Activated naive CD8-positive, alpha-beta T cell treated with anti-CD3 and anti-CD28 coated beads, Interleukin-2, amount 50 U/mL, for 24 hours (primary cell): ENCODE measurements at regions not wholly inside any gene's neighbourhood (a gene's known extent, or its start where the extent isn't known, plus 50 kb on each side); places are given as distances from the start of the nearest gene placed in this dataset.

ENCODE experiments used
- ATAC-seq: fragments of 150-1000 bp; cut with Tn5 transposase; one replicate; pipeline ENCODE4 v1.10.0; 2021
- DNase-seq: peaks from one replicate; pipeline ENCODE4 v3.0.0; 2021
- H3K27ac Mint-ChIP-seq: one replicate; pipeline ENCODE4 v1.8.0; 2021; ENCODE audit warnings: mild to moderate bottlenecking, mixed read lengths
- H3K27me3 Mint-ChIP-seq: one replicate; pipeline ENCODE4 v1.8.0; 2021; ENCODE audit warnings: mixed read lengths
- H3K36me3 Mint-ChIP-seq: one replicate; pipeline ENCODE4 v1.8.0; 2021; ENCODE audit warnings: low read depth, mixed read lengths
- H3K4me1 Mint-ChIP-seq: one replicate; pipeline ENCODE4 v1.8.0; 2021; ENCODE audit warnings: mixed read lengths
- H3K4me3 Mint-ChIP-seq: one replicate; pipeline ENCODE4 v1.8.0; 2021; ENCODE audit warnings: mild to moderate bottlenecking, moderate library complexity, mixed read lengths
- H3K9me3 Mint-ChIP-seq: one replicate; pipeline ENCODE4 v1.8.0; 2021; ENCODE audit warnings: mixed read lengths

- DNase-seq (no peak), ATAC-seq (no peak)
- Mint-ChIP-seq H3K4me1 (no peaks in the 10 kb centered on the region), H3K27ac (no peak overlapping the region), H3K27me3 (no peaks in the 10 kb centered on the region), H3K4me3 (no peak overlapping the region), H3K36me3 (no peaks in the 10 kb centered on the region), H3K9me3 (no peaks in the 10 kb centered on the region)
Observed at GRCh38 chr6:12426121-12426520, 136.0 kb downstream of the EDN1 start.

- H3K4me3 Mint-ChIP-seq = no peak overlapping the region
Observed at GRCh38 chr6:12431023-12431422, 140.9 kb downstream of the EDN1 start.

GRCh38 chr6:12436224-12436623 is 146.1 kb downstream of the EDN1 start:
- Mint-ChIP-seq H3K27ac (no peak overlapping the region), H3K4me1 (no peaks in the 10 kb centered on the region), H3K4me3 (no peak overlapping the region), H3K36me3 (peaks cover 2% of the 10 kb centered on the region), H3K9me3 (no peaks in the 10 kb centered on the region), H3K27me3 (peaks cover 4% of the 10 kb centered on the region)
- DNase-seq (no peak), ATAC-seq (no peak)

More at GRCh38 chr6:12431023-12431422, 140.9 kb downstream of the EDN1 start:
- DNase-seq (no peak), ATAC-seq (no peak)
- Mint-ChIP-seq H3K9me3 (no peaks in the 10 kb centered on the region), H3K4me1 (no peaks in the 10 kb centered on the region), H3K36me3 (peaks cover 2% of the 10 kb centered on the region), H3K27ac (no peak overlapping the region), H3K27me3 (no peaks in the 10 kb centered on the region)

GRCh38 chr6:12436683-12437082 is 146.5 kb downstream of the EDN1 start:
- ATAC-seq = no peak
- H3K27me3 Mint-ChIP-seq = peaks cover 4% of the 10 kb centered on the region
- DNase-seq = no peak
- no peaks in the 10 kb centered on the region for H3K4me1 Mint-ChIP-seq
- peaks cover 2% of the 10 kb centered on the region for H3K36me3 Mint-ChIP-seq
- no peaks in the 10 kb centered on the region for H3K9me3 Mint-ChIP-seq
- H3K27ac Mint-ChIP-seq = no peak overlapping the region
- no peak overlapping the region for H3K4me3 Mint-ChIP-seq

GRCh38 chr6:12439296-12439695 is 149.1 kb downstream of the EDN1 start:
- H3K36me3 Mint-ChIP-seq = no peaks in the 10 kb centered on the region
- no peak overlapping the region for H3K4me3 Mint-ChIP-seq
- no peak for ATAC-seq
- no peaks in the 10 kb centered on the region for H3K9me3 Mint-ChIP-seq
- DNase-seq = no peak
- no peak overlapping the region for H3K27ac Mint-ChIP-seq
- H3K4me1 Mint-ChIP-seq = no peaks in the 10 kb centered on the region
- H3K27me3 Mint-ChIP-seq = peaks cover 4% of the 10 kb centered on the region

- no peaks in the 10 kb centered on the region for H3K36me3 Mint-ChIP-seq
- H3K4me1 Mint-ChIP-seq = no peaks in the 10 kb centered on the region
- no peak for ATAC-seq
- H3K27ac Mint-ChIP-seq = no peak overlapping the region
- DNase-seq = no peak
- no peaks in the 10 kb centered on the region for H3K9me3 Mint-ChIP-seq
- H3K27me3 Mint-ChIP-seq = peaks cover 7% of the 10 kb centered on the region
- H3K4me3 Mint-ChIP-seq = no peak overlapping the region
Observed at GRCh38 chr6:12440981-12441380, 150.8 kb downstream of the EDN1 start.

GRCh38 chr6:12442455-12442854 is 152.3 kb downstream of the EDN1 start:
- Mint-ChIP-seq H3K27me3 (peaks cover 10% of the 10 kb centered on the region), H3K36me3 (no peaks in the 10 kb centered on the region)

GRCh38 chr6:12446394-12446793 is 156.2 kb downstream of the EDN1 start:
- ATAC-seq = no peak
- peaks cover 6% of the 10 kb centered on the region for H3K27me3 Mint-ChIP-seq

More at GRCh38 chr6:12442455-12442854, 152.3 kb downstream of the EDN1 start:
- ATAC-seq (no peak), DNase-seq (no peak)
- H3K9me3 Mint-ChIP-seq = no peaks in the 10 kb centered on the region
- no peaks in the 10 kb centered on the region for H3K4me1 Mint-ChIP-seq
- H3K4me3 Mint-ChIP-seq = no peak overlapping the region
- no peak overlapping the region for H3K27ac Mint-ChIP-seq

GRCh38 chr6:12449447-12449846 is 159.3 kb downstream of the EDN1 start:
- Mint-ChIP-seq H3K9me3 (peaks cover 21% of the 10 kb centered on the region), H3K27ac (no peak overlapping the region), H3K36me3 (peaks cover 3% of the 10 kb centered on the region), H3K27me3 (peaks cover 6% of the 10 kb centered on the region), H3K4me3 (no peak overlapping the region), H3K4me1 (no peaks in the 10 kb centered on the region)
- no peak for DNase-seq
- ATAC-seq = no peak

More at GRCh38 chr6:12446394-12446793, 156.2 kb downstream of the EDN1 start:
- Mint-ChIP-seq H3K36me3 (no peaks in the 10 kb centered on the region), H3K27ac (no peak overlapping the region), H3K4me1 (no peaks in the 10 kb centered on the region), H3K4me3 (no peak overlapping the region), H3K9me3 (no peaks in the 10 kb centered on the region)
- DNase-seq = no peak

- Mint-ChIP-seq H3K4me1 (no peaks in the 10 kb centered on the region), H3K27ac (no peak overlapping the region), H3K9me3 (peaks cover 25% of the 10 kb centered on the region), H3K27me3 (peaks cover 3% of the 10 kb centered on the region), H3K36me3 (peaks cover 3% of the 10 kb centered on the region), H3K4me3 (no peak overlapping the region)
- no peak for DNase-seq
- ATAC-seq = no peak
Observed at GRCh38 chr6:12450467-12450866, 160.3 kb downstream of the EDN1 start.

GRCh38 chr6:12456343-12456742 is 166.2 kb downstream of the EDN1 start:
- Mint-ChIP-seq H3K27me3 (no peaks in the 10 kb centered on the region), H3K27ac (no peak overlapping the region), H3K9me3 (peaks cover 25% of the 10 kb centered on the region), H3K36me3 (peaks cover 3% of the 10 kb centered on the region), H3K4me1 (no peaks in the 10 kb centered on the region), H3K4me3 (no peak overlapping the region)
- DNase-seq (no peak), ATAC-seq (no peak)

GRCh38 chr6:12457094-12457493 is 166.9 kb downstream of the EDN1 start:
- H3K27ac Mint-ChIP-seq = no peak overlapping the region
- no peaks in the 10 kb centered on the region for H3K36me3 Mint-ChIP-seq
- peaks cover 21% of the 10 kb centered on the region for H3K9me3 Mint-ChIP-seq
- DNase-seq (no peak), ATAC-seq (no peak)
- no peaks in the 10 kb centered on the region for H3K27me3 Mint-ChIP-seq
- H3K4me3 Mint-ChIP-seq = no peak overlapping the region
- no peaks in the 10 kb centered on the region for H3K4me1 Mint-ChIP-seq

- Mint-ChIP-seq H3K4me3 (no peak overlapping the region), H3K36me3 (no peaks in the 10 kb centered on the region), H3K27ac (no peak overlapping the region), H3K4me1 (no peaks in the 10 kb centered on the region), H3K27me3 (no peaks in the 10 kb centered on the region), H3K9me3 (peaks cover 12% of the 10 kb centered on the region)
- DNase-seq (no peak), ATAC-seq (no peak)
Observed at GRCh38 chr6:12458558-12458957, 168.4 kb downstream of the EDN1 start.

- Mint-ChIP-seq H3K4me1 (no peaks in the 10 kb centered on the region), H3K36me3 (no peaks in the 10 kb centered on the region), H3K27ac (no peak overlapping the region), H3K9me3 (no peaks in the 10 kb centered on the region), H3K27me3 (no peaks in the 10 kb centered on the region), H3K4me3 (no peak overlapping the region)
- DNase-seq (no peak), ATAC-seq (no peak)
Observed at GRCh38 chr6:12459945-12460661, 169.9 kb downstream of the EDN1 start.

GRCh38 chr6:12467706-12468670 is 177.8 kb downstream of the EDN1 start:
- ATAC-seq = no peak
- Mint-ChIP-seq H3K27ac (no peak overlapping the region), H3K27me3 (peaks cover 10% of the 10 kb centered on the region), H3K9me3 (no peaks in the 10 kb centered on the region), H3K4me3 (no peak overlapping the region), H3K4me1 (no peaks in the 10 kb centered on the region), H3K36me3 (no peaks in the 10 kb centered on the region)
- no peak for DNase-seq
